Stimulated activated CD8-positive, alpha-beta memory T cell treated with anti-CD3 and anti-CD28 coated beads, Interleukin-4, amount 100 ng/mL, for 24 hours (primary cell): ENCODE measurements at regions not wholly inside any gene's neighbourhood (a gene's known extent, or its start where the extent isn't known, plus 50 kb on each side); places are given as distances from the start of the nearest gene placed in this dataset.

Source experiments
- DNase-seq: peaks from one replicate; pipeline ENCODE4 v3.0.0-alpha.2; 2020; ENCODE audit warnings: low read depth

DNA sequence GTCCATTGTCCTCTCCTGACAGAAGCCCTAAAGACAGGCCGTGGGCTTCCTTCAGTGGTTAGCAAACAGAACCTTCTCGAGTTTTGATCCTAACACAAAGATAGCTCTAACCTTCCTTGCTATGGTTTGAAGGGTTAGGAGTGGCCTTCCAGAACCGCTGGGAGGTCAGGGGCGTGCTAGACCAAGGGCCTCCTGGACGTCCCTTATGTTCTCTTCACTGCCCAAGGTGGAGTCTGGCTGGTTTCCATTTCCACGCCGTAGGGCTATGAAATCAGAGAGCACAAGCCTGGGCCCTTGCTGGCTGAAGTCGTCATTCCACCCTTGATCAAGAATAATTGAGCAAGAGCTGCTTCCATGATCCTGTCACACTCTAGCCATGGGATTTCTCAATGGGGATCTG lies 475.1 kb downstream of the SHQ1 start:
- no peak for DNase-seq

DNA sequence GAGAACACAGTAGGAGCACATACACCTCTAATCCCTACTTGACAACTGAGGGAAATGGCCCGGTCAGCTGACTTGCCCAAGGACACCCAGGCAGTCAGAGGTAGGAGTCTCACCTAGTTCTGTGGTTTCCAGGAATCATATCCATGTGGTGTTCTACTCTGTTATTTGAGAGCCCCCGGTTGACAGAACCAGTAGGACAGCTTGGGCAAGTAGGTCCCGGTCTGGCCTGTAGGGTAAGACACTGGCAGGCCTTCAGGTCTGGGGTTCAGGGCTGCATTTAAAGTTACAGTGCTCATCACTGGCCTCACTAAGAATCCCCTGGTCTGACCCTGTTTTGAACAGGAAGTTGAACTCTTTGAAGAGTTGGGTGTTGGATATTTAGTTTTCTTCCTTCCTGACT lies 476.1 kb downstream of the SHQ1 start:
- DNase-seq, result no peak

DNA sequence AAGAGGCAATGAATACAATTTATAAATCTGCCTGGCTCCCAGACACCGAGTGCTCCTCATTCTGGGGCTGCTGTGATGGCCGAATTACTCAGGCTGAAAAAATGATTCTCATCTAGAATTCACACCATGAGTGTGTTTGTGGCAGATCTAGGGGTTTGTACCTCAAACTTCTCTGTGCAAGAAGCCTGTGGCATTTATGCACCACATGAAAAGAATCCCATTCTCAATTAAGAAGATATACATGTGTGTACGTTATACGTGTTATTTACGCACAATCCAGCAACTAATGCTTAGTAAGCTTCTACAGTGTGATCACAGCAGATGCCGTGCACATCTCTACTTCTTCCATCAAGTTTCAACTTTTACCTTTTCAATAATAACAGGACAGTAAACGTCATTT lies 476.8 kb downstream of the SHQ1 start:
- DNase-seq, result no peak

DNA sequence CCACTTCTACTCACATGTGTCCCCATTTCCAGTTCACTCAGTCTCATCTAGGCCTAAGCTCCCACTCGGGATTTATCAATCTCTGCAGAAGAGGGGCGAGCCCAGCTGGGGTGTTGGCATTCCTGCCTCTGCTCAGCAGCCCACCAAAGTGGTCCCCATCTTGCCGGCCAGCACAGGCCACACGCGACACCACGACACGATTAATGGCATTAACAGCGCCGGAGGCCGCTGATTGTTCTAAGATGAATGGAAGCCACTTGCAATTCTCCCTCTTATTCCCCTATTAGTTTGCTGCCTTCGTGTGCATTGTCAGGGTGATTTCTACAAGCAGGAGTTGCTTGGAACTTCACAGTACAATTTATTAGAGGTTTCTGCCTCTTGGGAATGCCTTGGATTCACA lies 477.3 kb downstream of the SHQ1 start:
- no peak for DNase-seq

DNA sequence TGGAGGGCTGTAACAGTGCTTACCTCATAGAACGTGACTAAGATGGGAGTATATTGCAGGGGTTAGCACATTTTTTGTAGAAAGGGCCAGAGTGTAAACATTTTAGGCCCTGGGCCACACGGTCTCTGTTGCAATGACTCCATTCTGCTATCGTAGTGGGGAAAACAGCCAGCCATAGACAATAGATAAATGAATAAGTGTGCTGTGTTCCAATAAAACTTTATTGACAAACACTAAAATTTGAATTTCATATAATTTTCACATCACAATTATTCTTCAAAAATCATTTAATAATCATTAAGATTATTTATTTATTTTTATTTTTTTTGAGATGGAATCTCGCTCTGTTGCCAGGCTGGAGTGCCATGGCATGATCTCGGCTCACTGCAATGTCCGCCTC lies 478.6 kb downstream of the SHQ1 start:
- DNase-seq, result no peak

DNA sequence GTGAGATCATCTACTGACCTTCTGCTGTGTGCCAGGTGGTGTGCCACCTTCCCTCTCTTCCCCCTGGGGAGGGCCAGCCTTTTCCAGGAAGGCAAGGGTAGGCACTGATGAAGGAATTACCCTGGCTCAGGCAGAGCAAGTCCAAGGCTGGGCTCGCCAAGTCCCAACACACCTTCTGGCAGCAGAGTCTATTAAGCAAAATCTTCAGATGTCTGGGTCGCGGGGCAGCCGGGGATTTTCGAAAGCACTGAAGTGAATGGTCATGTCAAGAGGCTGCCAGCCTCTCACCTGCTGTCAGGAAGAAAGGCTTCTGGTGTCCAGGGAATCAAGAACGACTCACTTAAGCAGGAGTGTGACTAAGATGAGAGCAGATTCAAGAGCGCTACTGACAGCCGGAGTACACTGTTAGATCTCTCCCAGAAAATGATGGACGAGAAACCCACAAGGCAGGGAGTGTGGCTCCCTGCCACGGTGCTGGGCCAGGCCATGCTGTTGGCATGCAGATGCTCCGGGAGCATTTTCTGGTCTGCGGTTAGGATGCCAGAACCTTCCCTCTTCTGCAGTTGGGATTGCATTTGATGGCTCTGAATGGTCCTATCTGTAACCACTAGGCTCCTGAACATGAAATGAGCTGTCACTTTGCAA lies 479.8 kb downstream of the SHQ1 start:
- DNase-seq, result no peak

DNA sequence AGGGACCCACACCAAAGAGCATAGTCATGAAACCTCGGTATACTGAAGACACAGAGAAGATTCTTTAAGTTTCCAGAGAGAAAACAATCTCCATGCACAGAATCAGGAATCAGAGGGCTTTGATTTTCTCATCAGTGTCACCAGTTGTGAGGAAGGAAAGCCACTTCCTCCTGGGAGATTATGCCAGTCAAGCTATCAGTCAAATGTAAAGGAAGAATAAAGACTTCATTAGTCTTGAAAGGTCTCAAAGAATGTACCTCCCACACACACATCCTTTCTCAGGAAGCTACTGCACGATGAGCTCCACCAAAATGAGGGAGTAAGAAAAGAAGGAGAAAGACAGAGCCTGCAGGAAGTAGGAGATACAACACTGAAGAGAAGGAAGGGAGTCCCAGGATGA lies 486.3 kb downstream of the SHQ1 start:
- no peak for DNase-seq

DNA sequence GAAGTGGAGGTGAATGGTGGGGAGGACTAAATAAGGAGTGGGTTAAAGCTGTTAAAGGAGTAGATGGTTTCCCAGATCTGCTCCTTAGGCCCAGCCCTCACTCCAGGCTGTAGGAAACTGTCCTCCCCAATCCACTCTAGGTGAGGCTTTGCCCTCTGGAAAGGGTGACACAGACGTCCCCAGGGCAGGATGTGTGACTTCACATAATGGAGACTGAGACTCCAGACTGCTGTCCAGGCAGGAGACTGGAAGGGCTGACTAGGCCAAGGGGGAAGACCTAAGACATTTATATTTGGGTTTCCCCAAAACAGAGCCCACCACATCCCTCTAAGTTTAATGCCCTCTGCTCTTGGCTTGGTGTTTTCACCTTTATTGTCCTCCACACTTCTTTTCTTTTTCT lies 488.5 kb downstream of the SHQ1 start:
- DNase-seq, result no peak

DNA sequence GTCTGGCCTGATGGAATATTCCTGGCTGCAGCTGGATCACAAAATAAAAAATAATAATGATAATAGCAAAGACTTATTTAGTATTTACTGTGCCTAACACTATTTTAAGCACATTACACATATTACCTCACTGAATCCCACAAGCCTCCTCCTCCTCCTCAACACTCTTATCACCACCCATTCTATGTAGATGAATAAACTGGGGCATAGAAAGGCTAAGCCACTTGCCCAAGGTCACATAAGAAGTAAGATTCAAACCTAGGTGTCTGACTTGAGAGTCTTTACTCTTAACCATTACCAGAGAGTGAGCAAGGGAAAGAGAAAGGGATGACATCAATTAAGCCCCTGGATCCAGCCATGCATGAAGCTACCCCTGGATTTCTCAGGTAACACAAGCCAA lies 493.1 kb downstream of the SHQ1 start:
- DNase-seq, result no peak

DNA sequence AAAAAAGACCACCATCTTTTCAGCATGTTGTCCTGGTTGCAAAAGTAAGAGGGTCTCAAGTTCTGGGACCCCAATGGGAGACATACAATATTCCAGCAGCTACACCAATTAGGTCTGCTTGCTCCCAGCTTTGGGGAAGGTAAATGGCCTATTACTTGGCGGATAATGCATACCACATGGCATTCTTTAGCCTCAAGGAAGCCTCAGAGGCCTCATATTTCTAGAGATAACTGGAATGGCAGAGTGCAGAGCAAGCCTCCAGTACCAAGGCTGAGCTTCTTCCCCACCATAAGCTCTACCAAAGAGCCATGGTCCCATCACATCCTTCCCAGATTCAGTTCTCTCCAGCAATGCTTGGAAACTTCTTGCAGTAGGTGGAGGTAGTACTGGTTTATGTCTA lies 493.8 kb downstream of the SHQ1 start:
- no peak for DNase-seq

DNA sequence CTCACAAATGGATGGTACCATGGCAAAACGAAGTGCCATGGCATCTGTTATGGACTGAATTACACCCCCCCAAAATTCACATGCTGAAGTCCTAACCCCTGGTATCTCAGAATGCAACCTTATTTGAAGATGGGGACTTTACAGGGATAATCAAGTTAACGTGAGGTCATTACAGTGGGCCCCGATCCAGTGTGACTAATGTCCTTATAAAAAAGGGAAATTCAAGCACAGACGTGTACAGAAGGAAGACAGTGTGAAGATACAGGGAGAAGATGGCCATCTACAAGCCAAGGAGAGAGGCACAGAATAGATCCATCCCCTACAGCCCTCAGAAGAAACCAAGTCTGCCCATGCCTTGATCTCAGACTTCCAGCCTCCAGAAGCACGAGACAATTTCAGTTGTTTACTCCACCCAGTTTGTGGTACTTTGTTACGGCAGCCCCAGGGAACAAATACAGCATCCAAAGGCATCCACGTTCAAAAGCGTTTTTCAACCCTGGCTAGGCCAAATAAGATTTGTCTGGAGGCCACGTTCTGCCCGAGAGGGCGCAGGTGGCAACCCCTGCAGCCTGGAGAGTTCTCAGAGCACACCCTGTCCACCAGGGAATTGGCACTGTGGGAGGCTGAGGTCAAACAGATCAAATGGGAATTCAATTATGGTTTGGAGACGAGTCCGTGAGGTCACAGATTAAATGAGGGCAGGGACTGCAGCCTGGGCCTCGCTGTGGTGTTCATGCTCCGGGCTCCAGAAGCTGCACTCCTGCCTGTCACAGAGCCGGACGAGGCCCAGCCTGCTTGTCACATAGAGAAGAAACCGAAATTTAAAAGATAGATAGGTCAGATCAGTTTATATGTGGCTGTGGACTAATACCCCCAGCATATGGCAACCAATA lies 494.8 kb downstream of the SHQ1 start:
- DNase-seq, result no peak

DNA sequence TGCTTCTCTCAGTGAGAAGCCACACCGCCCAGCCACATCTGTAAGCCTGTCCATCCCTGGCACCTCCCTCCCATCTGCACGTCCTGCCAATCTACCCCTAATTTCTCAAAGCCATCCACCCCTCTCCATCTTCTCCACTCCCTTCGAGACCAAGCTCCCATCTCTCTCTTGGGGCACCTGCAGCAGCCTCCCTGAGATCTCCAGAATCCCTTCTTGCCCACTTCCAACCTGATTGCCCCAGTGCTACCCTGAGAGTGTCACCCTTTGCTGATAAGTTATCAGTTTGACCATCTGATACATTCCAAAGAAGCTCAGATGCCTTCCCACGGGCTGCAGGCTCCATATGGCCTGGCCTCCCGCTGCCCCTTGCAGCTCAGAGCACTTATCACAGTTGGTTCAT lies 496.1 kb downstream of the SHQ1 start:
- no peak for DNase-seq

DNA sequence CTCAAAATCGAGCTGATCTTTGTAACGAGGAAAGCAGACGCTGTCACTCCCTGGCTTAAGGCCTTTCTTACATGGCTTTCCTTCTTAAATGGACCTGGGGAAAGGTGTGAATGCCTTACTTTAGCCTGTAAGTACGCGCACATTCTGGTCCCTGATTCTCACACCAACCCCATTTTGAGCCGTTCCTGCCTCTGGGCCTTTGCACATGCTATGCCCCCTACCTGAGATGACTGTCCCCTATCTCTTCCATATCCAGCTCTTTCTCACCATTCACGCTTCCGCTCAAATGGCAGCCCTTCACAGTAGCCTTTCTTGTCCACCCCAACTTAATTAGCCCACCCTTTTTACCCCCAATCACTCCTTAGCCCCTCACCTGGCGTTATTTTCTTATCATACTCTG lies 496.7 kb downstream of the SHQ1 start:
- DNase-seq, result no peak

DNA sequence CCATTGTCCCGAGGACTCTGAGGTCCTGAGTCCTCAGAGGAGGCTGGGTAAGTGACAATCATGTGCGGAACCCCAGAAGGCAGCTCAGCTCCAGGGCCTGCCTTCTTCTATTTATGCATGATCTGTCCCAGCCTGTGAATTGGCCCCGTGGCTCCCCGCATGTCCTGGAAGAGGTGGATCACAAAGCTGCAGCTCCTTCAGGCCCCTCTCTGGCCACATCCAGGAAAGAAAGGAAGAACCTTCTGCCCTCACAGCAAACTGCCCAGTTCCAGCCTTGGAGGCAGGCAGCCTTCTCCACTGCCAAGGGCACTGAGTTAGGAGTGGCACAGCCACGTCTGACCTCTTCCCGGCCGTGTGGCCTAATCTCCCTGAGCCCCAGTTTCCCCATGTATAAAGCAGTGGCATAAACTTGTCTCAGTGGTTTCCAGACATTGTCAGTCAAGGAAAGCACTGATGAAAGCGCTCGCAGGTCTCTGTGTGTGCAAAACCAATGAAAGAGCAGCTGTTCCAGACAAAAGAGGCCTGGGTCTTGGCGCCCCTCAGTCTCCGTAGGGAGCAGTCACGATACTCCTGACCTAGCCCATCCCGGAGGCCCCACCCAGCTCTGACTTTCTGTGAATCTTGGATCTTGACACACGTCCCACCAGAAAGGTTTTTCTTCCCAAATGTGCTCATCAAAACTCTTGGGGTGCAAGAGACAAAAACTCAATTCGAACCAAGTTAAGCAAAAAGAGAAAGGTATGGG lies 497.3 kb downstream of the SHQ1 start:
- no peak for DNase-seq

DNA sequence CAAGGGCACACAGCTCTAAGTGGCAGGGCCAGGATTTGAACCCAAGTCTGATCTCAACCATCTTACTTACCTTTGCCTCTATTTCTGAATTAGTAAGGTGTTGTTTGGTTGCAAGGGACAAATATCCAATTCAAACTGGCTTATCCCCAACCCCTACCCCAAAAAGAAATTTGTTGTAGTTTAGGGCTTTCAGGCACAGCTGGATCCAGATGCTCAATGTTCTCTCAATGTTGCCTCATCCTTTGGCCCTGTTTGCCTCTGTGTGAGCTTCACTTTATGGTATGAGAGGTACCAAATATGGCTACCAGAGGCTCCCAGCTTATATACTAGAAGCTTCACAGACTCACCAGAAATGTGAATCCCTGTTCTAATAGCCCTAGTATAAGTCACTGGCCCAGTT lies 499.9 kb downstream of the SHQ1 start:
- no peak for DNase-seq

DNA sequence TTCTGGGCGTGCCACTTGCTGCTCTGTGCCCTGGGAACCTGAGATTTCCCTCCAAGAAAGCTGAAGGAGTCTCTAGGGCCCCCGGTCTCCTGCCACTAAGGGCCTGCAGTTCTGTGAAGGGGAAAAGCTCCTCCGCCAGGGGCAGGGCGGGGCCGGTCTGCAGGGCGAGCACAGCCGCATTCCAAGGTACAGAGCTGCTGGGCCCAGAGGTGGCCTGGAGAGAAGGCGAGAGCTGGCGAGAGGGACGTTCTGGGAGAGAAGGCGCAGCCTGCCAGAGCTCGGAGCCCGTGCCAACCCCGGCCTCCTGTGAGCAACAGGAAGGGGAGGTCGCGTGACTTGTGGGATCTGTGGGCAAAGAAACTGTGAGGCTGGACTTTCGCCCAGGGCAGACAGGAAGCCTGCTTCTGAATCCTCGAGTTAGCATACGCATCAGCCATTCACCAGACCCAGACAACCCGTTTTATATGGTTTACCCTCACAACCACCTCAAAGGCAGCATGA lies 500.4 kb downstream of the SHQ1 start:
- peak; percentile 44 for DNase-seq

DNA sequence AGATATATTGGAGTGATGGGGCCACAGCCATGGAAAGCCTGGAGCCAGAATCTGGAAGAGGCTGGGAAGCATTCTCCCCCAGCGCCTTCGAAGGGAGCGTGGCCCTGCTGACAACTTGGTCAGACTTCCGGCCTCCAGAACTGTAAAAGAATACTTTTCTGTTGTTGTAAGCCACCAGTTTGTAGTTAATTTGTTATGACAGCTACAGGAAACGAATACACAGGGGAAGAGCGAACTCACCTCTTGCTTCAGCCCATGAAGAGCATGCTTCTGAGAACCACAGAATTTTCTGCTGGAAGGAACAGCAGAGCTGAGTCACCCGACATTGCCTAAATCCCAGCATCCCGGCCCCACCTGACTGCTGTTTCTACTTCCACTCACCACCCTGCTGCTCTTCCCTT lies 501.7 kb downstream of the SHQ1 start:
- DNase-seq, result no peak

DNA sequence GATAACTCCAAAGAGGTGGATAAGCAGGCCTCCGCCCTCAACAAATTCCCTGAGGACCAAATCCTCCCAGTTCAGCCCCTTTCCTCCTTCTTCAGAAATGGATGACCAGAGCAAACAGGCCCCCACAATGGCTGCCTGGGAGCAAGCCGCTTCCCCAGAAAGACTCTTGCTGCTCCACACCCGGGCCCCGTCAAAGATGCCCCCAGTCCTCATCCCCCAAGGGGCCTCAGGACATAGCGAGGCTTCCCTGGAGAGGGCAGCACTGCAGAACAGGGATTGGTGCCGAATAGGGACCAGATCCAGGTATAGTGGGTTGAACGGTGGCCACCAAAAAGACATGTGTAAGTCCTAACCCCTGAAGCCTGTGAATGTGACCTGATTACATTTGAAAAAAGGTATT lies 502.3 kb downstream of the SHQ1 start:
- DNase-seq, result no peak

DNA sequence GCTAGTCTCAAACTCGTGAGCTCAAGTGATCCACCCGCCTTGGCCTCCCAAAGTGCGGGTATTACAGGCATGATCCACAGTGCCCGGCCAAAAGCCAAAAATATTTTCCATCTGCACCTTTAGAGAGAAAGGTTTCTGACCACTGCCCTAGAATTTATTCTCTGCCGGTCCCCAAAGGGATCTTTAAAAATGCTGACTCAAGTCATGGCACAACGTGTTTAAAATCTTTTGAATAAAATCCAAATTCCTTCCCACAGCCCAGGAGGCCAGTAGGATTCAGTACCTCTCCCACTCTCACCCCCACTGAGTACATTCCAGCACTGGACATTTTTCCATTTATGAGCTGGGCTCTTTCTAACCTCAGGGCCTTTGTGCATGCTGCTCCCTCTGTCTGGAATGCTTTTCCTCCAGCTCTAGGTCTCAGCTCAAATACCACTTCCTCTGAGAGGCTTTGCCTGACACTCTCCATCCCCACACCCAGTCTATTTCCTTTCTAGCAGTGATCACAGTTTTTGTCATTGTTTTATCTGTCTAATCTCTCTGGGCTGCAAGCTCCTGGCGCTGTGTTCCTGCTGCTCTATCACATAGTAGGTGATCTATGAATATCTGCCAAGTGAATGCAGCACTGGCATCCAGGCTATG lies 502.9 kb downstream of the SHQ1 start:
- DNase-seq, result no peak

DNA sequence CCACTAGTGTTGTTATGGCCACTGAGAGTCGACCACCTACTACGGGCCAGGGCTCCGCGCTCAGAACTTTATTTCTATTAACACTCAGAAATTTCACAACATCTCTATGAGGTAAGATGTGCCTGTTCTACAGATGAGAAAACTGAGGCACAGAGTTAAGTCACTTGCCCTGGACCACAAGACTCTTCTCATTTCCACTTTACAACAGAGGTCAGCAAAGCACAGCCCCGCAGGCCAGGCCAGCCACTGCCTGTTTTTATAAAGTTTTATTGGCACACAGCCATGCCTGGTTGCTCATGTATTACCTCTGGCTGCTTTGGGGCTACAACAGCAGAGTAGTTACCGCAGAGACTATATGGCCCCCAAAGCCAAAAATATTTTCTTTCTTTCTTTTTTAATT lies 503.6 kb downstream of the SHQ1 start:
- no peak for DNase-seq

DNA sequence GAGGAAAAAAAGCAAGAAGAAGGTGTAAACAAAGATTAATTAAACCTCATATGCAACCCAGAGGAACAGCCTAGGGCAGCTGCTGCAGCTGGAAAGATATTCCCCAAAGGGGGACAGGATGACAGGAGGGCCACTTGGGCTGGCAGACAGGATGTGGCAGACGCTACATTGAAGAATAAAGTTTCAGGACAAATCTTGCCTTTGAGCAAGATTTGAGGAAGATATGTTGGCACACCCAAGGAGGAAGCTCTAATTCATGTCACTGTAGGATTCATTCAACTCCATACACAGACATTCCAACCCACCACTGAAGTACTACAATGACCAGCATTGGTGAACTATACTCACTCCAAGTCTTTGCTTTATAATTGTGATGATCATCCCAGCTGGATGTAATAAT lies 504.0 kb downstream of the SHQ1 start:
- DNase-seq, result no peak

DNA sequence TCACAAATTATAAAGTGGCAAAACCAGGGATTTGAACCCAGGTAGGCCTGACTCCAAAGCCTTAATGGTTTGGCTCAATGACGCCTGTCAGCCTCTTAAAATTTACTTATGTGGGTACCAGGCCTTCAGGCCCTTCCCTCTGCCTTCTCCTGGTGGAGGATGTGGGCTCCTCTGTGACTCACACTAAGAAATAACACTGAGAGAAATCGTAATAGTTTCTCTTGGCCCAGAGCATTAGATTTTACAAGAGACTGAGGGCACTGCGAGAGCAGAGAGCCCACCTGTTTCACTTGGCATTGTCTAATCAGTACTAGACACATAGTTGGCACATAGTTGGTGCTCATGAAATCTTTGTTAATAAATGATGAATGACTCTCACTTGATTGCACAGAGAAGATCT lies 505.2 kb downstream of the SHQ1 start:
- no peak for DNase-seq
